Hippocampal formation (tissue), 2 donors: ENCODE measurements at regions not wholly inside any gene's neighbourhood (a gene's known extent, or its start where the extent isn't known, plus 50 kb on each side); places are given as distances from the start of the nearest gene placed in this dataset.
"Not testable (repeated sequence)": the region's sequence is repeated elsewhere in the genome, so short reads cannot be mapped to it uniquely, and the experiment has no call there.

Source experiments
- DNase-seq, 2 donors: peaks; one replicate each; lab custom pipeline; 2025; lab: John Stamatoyannopoulos, UW

DNA sequence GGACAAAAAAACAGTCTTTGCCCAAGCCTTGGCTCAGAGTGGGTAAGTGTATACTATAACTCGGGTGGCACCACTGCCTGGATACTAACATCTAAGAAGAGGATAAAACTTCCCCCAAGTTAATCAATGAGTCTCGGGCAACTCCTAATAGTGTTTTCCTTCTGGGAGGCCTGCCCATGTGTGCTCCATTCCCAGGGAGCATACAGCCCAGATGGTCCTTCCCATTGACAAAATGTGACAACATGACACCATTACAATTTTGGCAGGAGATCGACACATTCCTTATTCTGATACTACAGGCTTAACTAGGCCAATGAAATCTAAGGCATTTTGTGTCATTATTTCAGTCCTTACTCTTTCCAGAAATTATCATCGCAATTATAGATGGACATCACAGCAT, 52.7 kb upstream of the CRIM1 start:
- no peak for DNase-seq

DNA sequence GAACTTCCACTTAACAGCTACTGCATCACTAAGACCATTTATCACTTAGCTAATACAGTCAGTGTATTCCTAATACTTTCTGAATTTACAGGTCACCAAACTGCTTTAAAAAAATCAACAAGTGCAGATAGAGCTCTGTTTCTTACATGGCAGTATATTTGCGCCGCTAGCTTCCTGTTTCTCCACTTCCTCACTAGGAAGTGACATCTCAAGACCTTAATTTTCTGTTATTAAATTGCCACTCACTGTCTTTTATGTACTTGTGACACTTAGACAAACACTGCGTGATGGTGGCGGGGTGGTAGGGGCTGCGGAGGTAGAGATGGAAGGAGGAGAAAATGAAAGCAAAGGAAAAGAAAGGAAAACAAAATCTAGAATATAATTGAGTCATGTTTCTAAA, 53.7 kb upstream of the CRIM1 start:
- no peak for DNase-seq

DNA sequence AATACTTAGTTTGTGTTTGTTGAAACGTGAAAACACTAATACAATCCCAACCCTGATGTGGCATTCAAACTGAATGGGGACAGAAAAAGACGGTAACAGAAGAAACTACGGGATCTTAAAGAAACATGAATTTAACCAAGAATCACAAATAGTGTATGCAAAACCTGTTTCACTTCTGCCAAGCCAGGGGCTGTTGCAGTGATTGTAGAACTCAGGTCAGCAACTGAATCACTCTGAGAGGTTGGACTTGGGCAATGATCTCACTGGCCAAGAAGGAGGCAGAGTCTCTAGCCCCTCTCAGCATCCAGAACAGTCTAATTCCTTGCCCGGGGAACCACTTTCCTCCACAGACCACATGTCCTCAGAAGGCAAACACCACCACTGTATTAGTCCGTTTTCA, 54.9 kb upstream of the CRIM1 start:
- no peak for DNase-seq

DNA sequence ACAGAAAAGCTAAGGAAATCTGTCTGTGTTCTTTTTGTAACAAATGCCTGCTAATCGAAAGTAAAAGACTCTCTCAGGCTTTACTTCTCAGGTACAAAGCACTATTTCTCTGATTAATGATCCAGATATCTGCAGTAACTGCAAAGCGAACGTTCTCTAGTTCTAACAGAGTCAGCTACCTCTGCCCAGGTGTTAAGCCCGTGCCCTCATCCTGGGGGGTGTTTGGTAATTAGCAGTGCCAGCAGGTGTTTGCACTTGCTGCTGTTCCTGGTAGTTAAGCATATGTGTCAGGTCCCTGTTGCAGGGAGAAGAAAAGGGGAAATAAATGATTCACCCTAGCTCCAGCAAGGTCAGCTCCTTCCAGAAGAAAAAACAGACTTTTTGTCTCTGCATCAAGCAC, 58.8 kb upstream of the CRIM1 start:
- no peak for DNase-seq

DNA sequence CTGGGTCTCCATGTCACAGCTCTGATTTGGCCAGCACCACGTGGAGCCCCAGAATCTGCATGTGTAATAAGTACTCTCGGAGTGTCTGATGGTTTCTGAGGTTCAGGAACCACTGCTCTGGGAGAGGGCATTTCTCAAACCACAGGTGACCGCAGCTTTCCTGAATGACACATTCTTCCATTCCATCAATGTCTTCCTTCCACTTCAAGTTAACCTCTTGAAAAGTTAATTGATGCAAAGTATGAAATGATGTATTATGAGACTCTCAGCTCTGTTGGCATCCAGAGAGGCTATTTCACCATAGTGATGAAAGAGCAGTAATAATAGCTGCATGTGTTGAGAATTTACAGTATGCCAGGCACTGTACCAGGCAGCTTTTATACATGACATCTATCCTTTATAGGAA, 61.3 kb upstream of the CRIM1 start:
- DNase-seq, result no peak

DNA sequence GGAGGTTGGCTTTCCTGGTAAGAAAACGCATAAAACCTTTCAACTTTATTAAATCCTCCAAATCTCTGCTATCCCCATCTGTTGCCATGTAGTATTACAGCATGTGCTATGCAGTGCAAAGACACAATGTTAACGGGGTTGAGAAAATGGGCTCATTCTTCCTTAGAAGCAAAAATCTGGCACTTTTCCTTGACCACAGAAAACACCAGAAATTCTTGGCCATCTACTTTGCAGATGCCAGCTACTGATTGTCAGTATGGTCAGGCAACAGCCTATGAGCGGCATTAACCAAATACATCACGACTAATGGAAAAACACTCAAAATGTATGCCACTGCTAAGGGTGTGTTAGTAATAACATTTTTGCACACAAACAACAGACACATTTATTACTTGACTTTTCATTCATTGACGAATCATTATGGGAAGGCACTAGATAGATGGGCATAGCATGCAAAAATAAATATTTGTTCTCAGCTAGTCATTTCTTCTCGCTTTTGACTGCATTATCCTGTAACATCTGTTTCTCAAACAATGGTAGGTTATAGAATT, 65.2 kb upstream of the CRIM1 start:
- peak in 1 of 2 donors; percentile 2 for DNase-seq

DNA sequence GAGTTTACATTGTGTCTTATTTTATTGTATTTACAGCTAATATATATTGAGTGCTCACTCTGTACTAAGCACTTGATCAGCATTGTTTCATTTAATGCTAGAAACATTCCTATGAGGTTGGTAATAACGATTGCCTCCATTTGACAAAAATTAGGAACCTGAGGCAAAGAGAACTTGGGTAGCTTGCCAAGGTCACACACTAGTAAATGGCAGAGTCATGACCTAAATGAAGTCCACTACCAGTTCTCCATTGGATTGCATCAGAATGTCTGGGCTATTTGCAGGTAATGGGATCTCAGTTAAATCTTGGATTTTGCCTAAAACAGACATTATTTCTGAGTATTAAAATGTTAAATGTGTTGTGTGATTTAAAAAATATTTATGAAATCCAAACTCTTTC, 65.8 kb upstream of the CRIM1 start:
- DNase-seq, result no peak

DNA sequence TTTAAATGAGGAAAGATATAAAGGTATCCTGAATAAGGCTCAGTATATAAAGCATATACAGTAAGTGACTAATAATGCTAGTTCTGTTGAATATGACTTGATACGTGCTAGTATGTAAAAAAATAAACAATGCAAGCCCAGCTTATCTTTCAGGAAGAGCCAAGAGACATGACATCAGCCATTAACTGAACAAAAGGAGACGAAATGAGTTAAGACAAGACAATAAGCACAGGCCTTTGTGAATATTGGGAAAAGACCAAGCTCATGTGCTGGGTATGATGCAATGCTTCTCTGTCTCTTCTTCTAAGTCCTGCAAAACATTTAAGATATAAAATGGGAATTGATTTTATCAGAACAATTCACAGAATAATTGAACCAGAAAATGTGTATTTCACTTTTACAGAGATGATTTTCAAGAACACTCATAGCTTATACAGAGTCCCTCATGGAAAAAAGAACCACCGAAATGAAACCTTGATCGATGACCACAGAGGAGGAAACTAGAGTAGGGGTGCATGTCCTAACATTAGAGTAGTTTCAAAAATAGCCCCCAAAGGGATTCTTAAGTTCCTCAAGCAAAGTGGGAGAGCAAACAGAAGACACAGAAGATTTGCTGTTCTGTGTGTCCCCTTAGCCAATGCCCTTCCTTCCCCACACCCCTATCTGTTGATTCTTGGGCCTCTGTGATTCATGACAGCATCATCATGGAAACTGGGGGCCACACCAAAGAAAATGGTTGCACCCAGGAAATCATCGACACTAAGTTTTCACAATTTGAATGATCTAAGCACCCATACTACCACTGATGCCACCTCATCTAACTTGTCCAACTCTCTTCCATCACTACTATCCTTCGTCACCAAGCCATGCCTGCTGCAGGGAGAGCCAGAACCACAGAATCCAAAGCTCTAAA, 68.0 kb upstream of the CRIM1 start:
- DNase-seq, result no peak

DNA sequence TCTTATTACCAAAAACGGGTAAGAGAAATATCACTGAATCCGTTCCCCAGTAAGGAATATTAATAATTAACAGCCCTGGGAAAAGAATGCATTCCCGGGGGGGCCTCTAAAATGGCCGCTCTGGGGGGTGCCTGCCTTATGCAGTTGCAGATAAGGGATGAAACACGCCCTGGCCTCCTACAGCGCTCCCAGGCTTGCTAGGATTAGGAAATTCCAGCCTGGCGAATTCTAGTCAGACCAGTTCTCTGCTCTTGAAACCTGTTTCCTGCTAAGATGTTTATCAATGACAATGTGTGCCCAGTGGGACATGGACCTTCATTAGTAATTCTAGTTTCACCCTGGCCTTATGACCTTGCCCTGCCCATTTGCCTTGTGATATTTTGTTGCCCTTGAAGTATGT, 76.1 kb upstream of the CRIM1 start:
- not testable (repeated sequence) for DNase-seq

DNA sequence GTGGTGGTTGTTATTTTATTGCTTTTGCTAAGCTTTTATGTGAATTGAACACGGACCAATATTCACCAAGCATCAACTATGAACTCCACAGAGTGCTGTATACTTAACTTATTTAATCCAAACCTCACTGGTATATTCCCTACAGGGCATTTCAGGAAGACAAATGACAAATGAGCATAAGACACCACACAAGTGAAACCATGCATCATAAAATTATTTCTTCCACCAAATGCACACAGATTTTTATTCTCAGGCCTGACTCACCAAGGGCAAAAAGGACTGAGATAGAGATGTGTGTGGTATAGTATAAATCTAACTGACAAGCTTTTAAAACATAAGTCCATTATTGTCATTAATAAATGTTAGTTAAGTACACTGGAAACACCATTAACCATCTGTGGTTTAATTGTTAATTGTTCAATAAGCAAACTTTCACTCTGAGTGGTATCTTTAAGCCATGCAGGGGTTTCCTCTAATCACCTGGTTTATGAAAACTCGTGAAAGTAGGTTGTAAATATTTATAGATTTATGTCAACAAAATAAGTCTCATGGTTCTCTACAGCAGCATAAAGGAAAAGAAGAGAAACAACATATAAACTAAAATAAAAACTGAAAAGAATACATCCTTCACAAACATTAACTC, 77.6 kb upstream of the CRIM1 start:
- DNase-seq, result no peak

DNA sequence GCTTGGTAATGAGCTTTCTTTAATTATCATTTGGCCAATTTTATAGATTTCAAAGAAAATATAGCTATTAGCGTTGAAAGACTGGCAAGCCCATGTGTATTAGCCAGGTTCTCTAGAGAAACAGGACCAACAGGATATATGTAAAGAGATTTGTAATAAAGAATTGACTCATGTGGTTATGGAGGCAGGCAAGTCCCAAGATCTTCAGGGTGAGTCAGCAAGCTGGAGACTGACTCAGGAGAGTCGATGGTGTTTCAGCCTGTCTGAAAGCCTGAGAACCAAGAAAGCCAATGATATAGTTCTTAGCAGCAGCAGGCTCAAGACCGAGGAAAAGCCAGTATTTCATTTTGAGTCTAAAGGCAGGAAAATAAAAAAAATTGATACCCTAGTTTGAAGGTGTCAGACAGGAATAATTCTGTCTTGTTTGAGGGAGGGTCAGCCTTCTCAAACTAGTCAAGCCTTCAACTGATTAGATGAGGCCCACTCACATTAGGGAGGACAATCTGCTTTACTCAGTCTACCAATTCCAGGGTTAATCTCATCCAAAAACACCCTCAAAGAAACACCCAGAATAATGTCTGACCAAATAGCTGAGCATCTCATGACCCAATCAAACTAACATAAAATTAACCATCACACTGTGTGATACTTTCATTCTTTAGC, 78.3 kb upstream of the CRIM1 start:
- DNase-seq, result no peak

DNA sequence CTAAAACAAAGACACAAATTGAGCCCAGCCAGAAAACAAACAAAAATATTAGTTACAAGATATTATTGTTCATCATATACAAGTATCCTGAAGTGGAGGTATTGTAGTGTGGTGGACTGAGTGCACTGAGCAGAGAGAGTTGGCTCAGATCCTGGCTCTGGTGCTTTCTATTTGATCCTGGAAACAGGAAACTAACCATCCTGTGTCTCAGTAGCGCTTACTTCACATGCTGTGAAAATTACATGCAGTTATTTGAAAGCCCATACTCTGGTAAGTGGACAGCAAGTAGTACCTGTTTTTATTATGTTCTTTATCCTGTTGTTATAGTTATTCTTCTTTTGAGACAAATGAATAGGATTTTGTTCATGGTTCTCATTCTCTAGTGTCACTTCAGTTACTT, 84.3 kb upstream of the CRIM1 start:
- no peak for DNase-seq

DNA sequence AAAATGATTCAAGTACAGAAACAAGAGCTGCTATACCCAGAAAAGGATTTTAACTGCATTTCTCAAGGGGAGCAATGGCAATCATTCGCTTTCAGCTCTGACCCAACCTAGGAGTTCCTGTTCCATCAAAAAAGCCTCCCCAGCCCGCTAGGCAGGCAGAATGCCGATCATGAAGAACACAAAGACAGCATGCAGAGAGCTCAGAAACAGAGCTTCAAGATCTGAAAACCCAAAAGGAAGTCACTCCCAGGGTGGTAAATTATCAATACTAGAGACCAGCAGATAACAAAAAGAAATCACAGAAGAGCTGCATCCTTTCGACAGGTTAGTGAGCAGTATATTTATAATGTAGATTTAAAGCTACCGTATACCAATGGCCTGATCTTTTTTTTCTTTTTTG, 84.8 kb upstream of the CRIM1 start:
- DNase-seq, result no peak

DNA sequence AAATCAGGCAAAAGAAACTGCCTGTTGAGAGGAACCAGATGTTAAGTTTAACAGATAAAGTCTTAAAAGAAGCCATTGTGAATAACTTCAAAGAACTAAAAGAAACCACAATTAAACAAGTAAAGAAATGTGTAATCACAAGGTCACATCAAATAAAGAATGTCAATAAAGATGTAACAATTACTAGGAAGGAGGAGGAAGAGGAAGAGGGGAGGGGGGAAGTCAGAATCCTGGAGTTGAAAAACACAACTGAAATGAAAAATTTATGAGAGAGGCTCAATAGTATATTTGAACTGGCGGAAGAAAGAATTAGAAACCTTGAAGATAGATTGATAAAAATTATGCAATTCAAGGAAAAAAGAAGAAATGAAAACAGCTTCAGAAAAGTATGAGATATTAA, 88.4 kb upstream of the CRIM1 start:
- no peak for DNase-seq

DNA sequence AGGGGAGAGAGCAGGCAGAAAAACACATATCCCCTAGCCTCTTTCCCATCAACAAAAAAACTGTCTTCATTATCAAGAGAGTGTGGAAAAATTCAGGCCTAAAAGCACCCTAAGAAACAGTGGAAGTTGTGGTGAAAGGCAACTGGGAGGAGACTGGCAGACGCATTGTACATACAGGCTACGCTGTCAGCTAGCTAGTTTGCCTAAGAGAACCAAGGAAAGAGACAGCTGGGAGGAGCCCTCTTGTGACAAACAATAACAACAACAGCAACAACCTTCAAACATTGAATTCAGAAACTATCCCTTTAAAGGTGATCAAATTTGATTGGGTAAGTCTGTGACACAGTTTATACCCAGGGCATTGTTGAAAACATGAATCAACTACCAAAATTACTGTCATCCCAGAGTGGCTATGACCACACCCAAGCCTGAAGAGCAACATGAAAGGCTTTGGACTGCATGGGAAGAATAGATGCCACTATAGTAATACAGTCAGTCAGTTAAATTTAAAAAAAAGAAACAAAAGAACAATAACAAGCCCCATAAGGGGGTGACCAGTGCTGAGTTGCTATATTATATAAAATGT, 88.9 kb upstream of the CRIM1 start:
- DNase-seq, result no peak

DNA sequence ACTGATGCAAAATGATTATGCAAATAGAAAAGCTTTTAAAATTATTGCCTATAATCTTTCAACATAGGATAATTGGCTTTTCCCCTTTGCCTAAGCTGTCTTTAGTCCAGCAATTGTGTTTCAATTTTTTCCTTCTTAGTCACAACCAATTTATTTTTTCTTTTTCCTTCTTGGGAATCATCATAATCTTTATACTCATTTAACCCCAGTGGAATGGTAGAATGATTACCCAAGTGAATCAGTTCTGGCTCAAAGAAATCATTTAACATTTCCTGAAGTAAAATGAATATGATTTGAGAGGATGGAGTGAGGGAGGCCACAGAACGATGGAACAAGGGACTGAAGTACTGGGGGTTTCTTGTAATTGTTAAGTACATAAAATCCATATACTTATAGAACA, 93.0 kb upstream of the CRIM1 start:
- DNase-seq, result no peak

DNA sequence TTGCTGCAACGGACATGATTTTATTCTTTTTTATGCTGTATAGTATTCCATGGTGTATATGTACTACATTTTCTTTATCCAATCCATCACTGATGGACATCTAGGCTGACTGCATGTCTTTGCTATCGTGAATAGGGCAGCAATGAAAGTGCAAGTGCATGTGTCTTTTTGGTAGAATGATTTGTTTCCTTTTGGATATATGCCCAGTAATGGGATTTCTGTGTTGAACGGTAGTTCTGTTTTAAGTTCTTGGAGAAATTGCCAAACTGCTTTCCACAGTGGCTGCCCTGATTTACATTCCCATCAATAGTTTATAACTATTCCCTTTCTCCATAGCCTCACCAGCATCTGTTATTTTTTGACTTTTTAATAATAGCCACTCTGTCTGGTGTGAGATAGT, 99.7 kb upstream of the CRIM1 start:
- DNase-seq, result no peak

DNA sequence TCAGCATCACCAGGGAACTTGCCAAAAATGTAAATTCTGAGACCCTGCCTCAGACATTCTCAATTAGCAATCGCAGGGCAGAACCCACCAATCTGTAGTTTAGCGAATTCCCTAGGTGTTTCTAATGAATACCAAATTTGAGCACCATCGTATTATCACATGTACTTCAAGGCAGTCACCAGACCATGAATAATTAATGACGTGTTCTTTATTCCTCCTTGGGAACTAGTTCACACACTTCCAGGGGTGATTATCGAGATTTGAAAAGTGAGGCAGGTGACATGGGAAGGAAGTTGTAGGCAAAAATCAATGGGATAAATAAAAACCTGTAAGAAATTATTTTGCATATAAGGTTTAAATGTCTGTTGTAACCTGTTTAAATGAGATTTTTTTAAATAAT, 102.5 kb upstream of the CRIM1 start:
- no peak for DNase-seq

DNA sequence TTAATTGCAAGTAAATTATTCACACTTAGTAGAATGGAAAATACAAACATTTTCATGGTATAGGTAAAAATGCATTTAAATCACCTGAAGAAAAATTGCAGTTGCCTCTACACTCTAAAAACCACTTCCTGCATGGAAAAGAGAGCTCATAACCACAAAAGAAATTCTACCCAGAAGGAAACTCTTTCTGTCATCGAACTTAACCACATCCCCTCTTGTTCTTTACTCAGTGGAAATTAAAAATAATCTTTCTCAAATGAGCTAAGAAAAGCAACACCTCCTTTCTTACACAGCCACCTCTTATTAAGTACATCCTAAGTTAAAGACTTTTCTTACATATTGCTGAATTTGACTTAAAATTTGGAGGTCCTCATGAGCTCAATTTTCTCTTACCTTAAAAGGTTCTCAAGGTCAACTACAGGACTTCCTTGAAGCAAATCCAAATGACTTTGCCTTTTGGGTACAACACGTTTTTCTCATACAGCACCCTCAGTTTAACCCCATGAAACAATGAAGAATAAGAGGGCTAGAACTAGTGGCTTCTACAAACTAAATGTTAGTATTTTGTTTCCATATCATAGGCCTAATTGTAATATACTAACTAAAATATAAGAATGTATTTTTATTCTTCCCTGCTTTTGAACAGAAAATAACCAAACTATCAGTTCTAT, 109.1 kb upstream of the CRIM1 start:
- DNase-seq, result no peak

DNA sequence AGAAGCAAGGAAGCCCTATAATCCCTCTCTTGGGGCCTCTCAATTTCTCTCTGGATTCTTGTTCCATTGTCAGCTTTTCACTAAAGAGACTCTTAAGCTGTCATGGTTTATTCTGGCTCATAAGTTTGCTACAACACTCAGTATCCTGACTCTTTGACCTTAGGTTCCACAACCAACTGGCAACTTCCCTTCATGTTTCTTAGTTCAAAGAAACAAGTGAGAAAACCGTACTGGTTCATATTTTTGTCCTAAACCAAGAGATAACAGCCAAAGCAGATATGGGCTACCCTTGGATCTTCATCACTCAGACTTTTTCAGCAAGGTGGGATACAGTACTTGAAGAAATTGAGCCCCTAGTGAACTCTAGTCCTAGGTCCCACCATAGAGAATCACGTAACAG, 109.9 kb upstream of the CRIM1 start:
- no peak for DNase-seq

DNA sequence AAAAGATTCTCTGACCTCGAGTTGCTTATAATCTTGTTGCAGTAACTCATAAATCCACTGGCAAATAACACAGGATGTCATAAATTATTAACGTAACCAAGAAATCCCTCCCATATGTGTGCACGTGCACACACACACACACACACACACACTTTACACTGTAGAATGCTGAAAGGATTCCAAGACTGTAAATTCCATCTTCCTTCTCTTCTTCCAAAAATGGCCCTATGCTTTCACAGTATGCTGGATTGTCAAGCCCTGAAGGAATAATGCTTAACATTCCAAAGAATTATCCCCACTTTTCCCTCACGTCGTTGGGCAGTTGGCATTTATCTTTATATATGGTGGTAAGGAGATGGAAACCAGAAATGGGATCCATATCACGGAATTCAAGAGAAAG, 117.5 kb upstream of the CRIM1 start:
- no peak for DNase-seq

DNA sequence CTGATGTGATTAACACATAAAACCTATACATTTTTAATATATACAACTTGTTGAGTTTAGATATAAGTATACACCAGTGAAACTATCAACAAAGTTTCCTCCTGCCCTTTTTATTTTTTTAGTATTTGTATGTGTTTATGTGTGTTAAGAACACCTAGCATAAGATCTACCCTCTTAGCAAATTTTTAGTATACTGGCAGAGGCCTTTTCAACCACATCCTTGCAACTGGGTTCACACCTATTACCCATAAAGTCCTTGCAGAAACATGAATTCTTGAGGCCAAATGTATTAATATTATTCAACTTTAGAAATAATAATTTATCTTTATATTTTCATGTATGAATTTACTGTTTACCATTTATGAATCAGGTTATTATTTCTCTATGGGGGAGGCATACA, 119.7 kb upstream of the CRIM1 start:
- no peak for DNase-seq
